OCI-LY1 (cell line): ENCODE measurements at regions not wholly inside any gene's neighbourhood (a gene's known extent, or its start where the extent isn't known, plus 50 kb on each side); places are given as distances from the start of the nearest gene placed in this dataset.

Source experiments
- H2AFZ ChIP-seq: fragments of 200-600 bp; sonication (generic), shearing (Covaris generic); 2 replicates; pipeline ENCODE4 v1.6.0; 2014; ENCODE audit warnings: antibody characterized with exemption, mild to moderate bottlenecking, low read length
- H3F3A ChIP-seq: fragments of 200-600 bp; sonication (generic), shearing (Covaris generic); 2 replicates; pipeline ENCODE4 v1.6.0; 2014; ENCODE audit warnings: mild to moderate bottlenecking, antibody characterized with exemption, low read length, moderate library complexity; ENCODE audit not compliant: insufficient read depth
- H3K27ac ChIP-seq: fragments of 200-600 bp; sonication (generic); 2 replicates; pipeline ENCODE4 v1.5.1; 2014; ENCODE audit warnings: low read length, mixed run types, mild to moderate bottlenecking, low read depth; ENCODE audit not compliant: poor library complexity, severe bottlenecking
- H3K27me3 ChIP-seq: fragments of 200-600 bp; sonication (generic); 2 replicates; pipeline ENCODE4 v1.6.0; 2014; ENCODE audit warnings: antibody characterized with exemption, mild to moderate bottlenecking, low read length, moderate library complexity; ENCODE audit not compliant: insufficient read depth
- H3K36me3 ChIP-seq: fragments of 200-600 bp; sonication (generic); 2 replicates; pipeline ENCODE4 v1.6.1; 2014; ENCODE audit warnings: mild to moderate bottlenecking, antibody characterized with exemption, low read length, moderate library complexity, mixed read lengths; ENCODE audit not compliant: insufficient read depth
- H3K4me1 ChIP-seq: fragments of 200-600 bp; sonication (generic); 2 replicates; pipeline ENCODE4 v1.5.1; 2014; ENCODE audit warnings: mild to moderate bottlenecking, low read length, moderate library complexity; ENCODE audit not compliant: insufficient read depth, severe bottlenecking
- H3K4me2 ChIP-seq: fragments of 200-600 bp; sonication (generic), shearing (Covaris generic); 2 replicates; pipeline ENCODE4 v1.6.1; 2014; ENCODE audit warnings: low read length
- H3K4me3 ChIP-seq: fragments of 200-600 bp; sonication (generic); 2 replicates; pipeline ENCODE4 v1.5.1; 2014; ENCODE audit warnings: low read length, low read depth, mild to moderate bottlenecking, mixed read lengths; ENCODE audit not compliant: poor library complexity, severe bottlenecking
- H3K79me2 ChIP-seq: fragments of 200-600 bp; shearing (Covaris generic); 2 replicates; pipeline ENCODE4 v1.6.1; 2016; ENCODE audit warnings: mixed run types, low read length, mixed read lengths; ENCODE audit not compliant: insufficient read depth
- H3K9ac ChIP-seq: fragments of 200-600 bp; sonication (generic), shearing (Covaris generic); 2 replicates; pipeline ENCODE4 v1.6.1; 2014; ENCODE audit warnings: mild to moderate bottlenecking, low read length, mixed read lengths
- H3K9me2 ChIP-seq: fragments of 200-600 bp; sonication (generic), shearing (Covaris generic); 2 replicates; pipeline ENCODE4 v1.6.1; 2014; ENCODE audit warnings: low read depth, mild to moderate bottlenecking, low read length, mixed read lengths
- H3K9me3 ChIP-seq: fragments of 200-600 bp; shearing (Covaris generic); 2 replicates; pipeline ENCODE4 v1.6.1; 2014; ENCODE audit warnings: low read length, mixed read lengths
- H4K20me1 ChIP-seq: fragments of 200-600 bp; sonication (generic), shearing (Covaris generic); 2 replicates; pipeline ENCODE4 v1.6.0; 2016; ENCODE audit warnings: mild to moderate bottlenecking, low read length; ENCODE audit not compliant: insufficient read depth
- CTCF ChIP-seq: fragments of 200-600 bp; sonication (generic), shearing (Covaris generic); IDR thresholded peaks from 2 replicates; pipeline ENCODE4 v1.5.1; 2017; ENCODE audit warnings: mild to moderate bottlenecking, antibody characterized with exemption, low read length, moderate library complexity, mixed read lengths
- EZH2 ChIP-seq: fragments of 200-600 bp; sonication (generic), shearing (Covaris generic); IDR thresholded peaks from 2 replicates; pipeline ENCODE4 v1.8.0; 2017; ENCODE audit warnings: borderline replicate concordance, mixed run types, mild to moderate bottlenecking, antibody characterized with exemption, low read length, moderate library complexity, mixed read lengths

- Histone ChIP-seq H4K20me1 (no peaks in the 10 kb centered on the region), H3K9me2 (no peaks in the 10 kb centered on the region), H3K27ac (no peak overlapping the region), H3K9ac (no peak overlapping the region), H3K36me3 (no peaks in the 10 kb centered on the region), H3K27me3 (no peaks in the 10 kb centered on the region), H3K4me2 (no peak overlapping the region), H2AFZ (peak overlapping the region; percentile 66; the same call in 1 of the 2 replicates), H3F3A (no peaks in the 10 kb centered on the region), H3K4me1 (peaks cover 7% of the 10 kb centered on the region), H3K9me3 (0 out of 2 replicates have a peak, but pooled peaks cover 3% of the 10 kb centered on the region), H3K4me3 (no peak overlapping the region), H3K79me2 (no peaks in the 10 kb centered on the region)
- TF ChIP-seq CTCF (no peak), EZH2 (no peak)
Measured at GRCh38 chr16:63995025-63995424, 1126.8 kb downstream of the CDH11 start.

GRCh38 chr16:63983401-63983800 is 1138.5 kb downstream of the CDH11 start:
- Histone ChIP-seq H2AFZ (no peak overlapping the region), H3K4me1 (peaks cover 6% of the 10 kb centered on the region), H3K79me2 (no peaks in the 10 kb centered on the region), H3F3A (no peaks in the 10 kb centered on the region), H4K20me1 (no peaks in the 10 kb centered on the region), H3K36me3 (no peaks in the 10 kb centered on the region), H3K27ac (no peak overlapping the region), H3K9me2 (no peaks in the 10 kb centered on the region), H3K9ac (no peak overlapping the region), H3K4me2 (no peak overlapping the region), H3K9me3 (no peaks in the 10 kb centered on the region), H3K27me3 (no peaks in the 10 kb centered on the region), H3K4me3 (no peak overlapping the region)
- TF ChIP-seq CTCF = no peak
- TF ChIP-seq EZH2 = no peak

GRCh38 chr16:63982741-63983140 is 1139.1 kb downstream of the CDH11 start:
- TF ChIP-seq CTCF (no peak), EZH2 (no peak)
- Histone ChIP-seq H4K20me1 (no peaks in the 10 kb centered on the region), H3K4me2 (no peak overlapping the region)

More at GRCh38 chr16:63982741-63983140, 1139.1 kb downstream of the CDH11 start:
- Histone ChIP-seq H3K27ac (no peak overlapping the region), H3K4me1 (peaks cover 6% of the 10 kb centered on the region), H3K9me2 (no peaks in the 10 kb centered on the region), H2AFZ (no peak overlapping the region), H3K4me3 (no peak overlapping the region), H3K36me3 (no peaks in the 10 kb centered on the region), H3K9ac (no peak overlapping the region), H3K79me2 (no peaks in the 10 kb centered on the region), H3K27me3 (no peaks in the 10 kb centered on the region), H3F3A (no peaks in the 10 kb centered on the region), H3K9me3 (no peaks in the 10 kb centered on the region)
